Gastrocnemius medialis (tissue), 4 donors: ENCODE measurements at regions not wholly inside any gene's neighbourhood (a gene's known extent, or its start where the extent isn't known, plus 50 kb on each side); places are given as distances from the start of the nearest gene placed in this dataset.

Source experiments
- ATAC-seq, 2 donors: fragments of 150-250 bp; one replicate each; pipeline ENCODE4 v1.9.1; 2016
- DNase-seq, 2 donors: peaks; one replicate each; pipeline ENCODE4 v3.0.0-alpha.2; 2019
- H3K27ac ChIP-seq, 4 donors: fragments of 200-600 bp; sonication (generic); 1 replicate in 1 of 4; 2 replicates in 3 of 4; pipeline ENCODE4 v1.5.1; 2016 to 2018; ENCODE audit warnings: mild to moderate bottlenecking in 2 of 4, moderate library complexity in 1 of 4
- H3K27me3 ChIP-seq, 3 donors: fragments of 200-600 bp; sonication (generic) in 2 of 3; 1 replicate in 1 of 3; 2 replicates in 2 of 3; pipeline versions ENCODE4 v1.5.1 to v1.6.0; 2016 to 2019; ENCODE audit warnings: mild to moderate bottlenecking in 1 of 3, moderate library complexity in 1 of 3
- H3K36me3 ChIP-seq, 2 donors: fragments of 200-600 bp; sonication (generic) in 1 of 2; one replicate each; pipeline ENCODE4 v1.5.1; 2017 to 2018
- H3K4me1 ChIP-seq, 2 donors: fragments of 200-600 bp; sonication (generic) in 1 of 2; one replicate each; pipeline ENCODE4 v1.5.1; 2016 to 2017; ENCODE audit warnings: mild to moderate bottlenecking in 2 of 2
- H3K4me3 ChIP-seq, 4 donors: fragments of 200-600 bp; sonication (generic) in 3 of 4; 1 replicate in 1 of 4; 2 replicates in 3 of 4; pipeline ENCODE4 v1.5.1; 2016 to 2019; ENCODE audit warnings: mild to moderate bottlenecking in 2 of 4
- H3K9me3 ChIP-seq, 3 donors: fragments of 200-600 bp; sonication (generic) in 2 of 3; 1 replicate in 1 of 3; 2 replicates in 2 of 3; pipeline ENCODE4 v1.5.1; 2016 to 2019
- POLR2A ChIP-seq, 2 donors: fragments of 450-650 bp; IDR thresholded peaks; one replicate each; pipeline ENCODE4 v1.6.1; 2017; ENCODE audit warnings: antibody characterized with exemption in 2 of 2, mild to moderate bottlenecking in 2 of 2, moderate library complexity in 2 of 2
- in situ Hi-C, 4 donors: fragments of 200-750 bp; cut with MboI; loops; one replicate each; pipeline versions ENCODE4 v1.15.0 to v1.8.0; 2017; ENCODE audit warnings: low sequenced_read_pairs in 4 of 4
- intact Hi-C: fragments of 100-400 bp; cut with DNase I; formaldehyde crosslinking; loops from one replicate; pipeline ENCODE4 v1.15.1; 2023; ENCODE audit warnings: low total_unique reads
- TF ChIP-seq, protein P1 (sequence below), 5 experiments: fragments of 450-650 bp in 3 of 5; fragments of 200-600 bp in 2 of 5; sonication (generic) in 2 of 5; IDR thresholded peaks in 4 of 5; conservative IDR thresholded peaks in 1 of 5; 1 replicate in 4 of 5; 2 replicates in 1 of 5; pipeline ENCODE4 v1.5.1; 2016 to 2019; ENCODE audit warnings: antibody characterized with exemption in 5 of 5, mild to moderate bottlenecking in 3 of 5, moderate library complexity in 3 of 5

DNA sequence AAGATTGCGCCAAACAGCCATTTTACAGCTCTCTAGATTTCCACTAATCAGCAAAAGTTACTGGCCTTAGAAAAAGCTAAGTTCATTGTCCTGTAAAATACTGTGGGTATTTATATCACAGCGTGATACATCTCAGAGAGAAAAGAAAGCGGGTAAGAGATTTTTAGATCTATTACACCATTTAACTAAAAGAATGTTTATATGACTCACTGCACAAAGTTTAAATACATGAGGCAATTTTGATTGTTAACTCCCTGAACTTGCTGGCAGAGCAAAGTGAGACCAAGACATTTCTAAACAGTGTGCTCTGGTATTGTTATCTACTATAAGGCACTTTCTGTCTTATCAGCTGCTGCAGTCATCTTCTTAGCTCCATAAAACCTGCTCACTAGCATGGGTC lies 314.3 kb downstream of the EPHA7 start:
- Histone ChIP-seq H3K4me3 (no peak overlapping the region), H3K27me3 (no peaks in the 10 kb centered on the region), H3K27ac (no peak overlapping the region), H3K36me3 (no peaks in the 10 kb centered on the region), H3K4me1 (no peaks in the 10 kb centered on the region), H3K9me3 (no peaks in the 10 kb centered on the region)
- TF ChIP-seq, protein P1, sequence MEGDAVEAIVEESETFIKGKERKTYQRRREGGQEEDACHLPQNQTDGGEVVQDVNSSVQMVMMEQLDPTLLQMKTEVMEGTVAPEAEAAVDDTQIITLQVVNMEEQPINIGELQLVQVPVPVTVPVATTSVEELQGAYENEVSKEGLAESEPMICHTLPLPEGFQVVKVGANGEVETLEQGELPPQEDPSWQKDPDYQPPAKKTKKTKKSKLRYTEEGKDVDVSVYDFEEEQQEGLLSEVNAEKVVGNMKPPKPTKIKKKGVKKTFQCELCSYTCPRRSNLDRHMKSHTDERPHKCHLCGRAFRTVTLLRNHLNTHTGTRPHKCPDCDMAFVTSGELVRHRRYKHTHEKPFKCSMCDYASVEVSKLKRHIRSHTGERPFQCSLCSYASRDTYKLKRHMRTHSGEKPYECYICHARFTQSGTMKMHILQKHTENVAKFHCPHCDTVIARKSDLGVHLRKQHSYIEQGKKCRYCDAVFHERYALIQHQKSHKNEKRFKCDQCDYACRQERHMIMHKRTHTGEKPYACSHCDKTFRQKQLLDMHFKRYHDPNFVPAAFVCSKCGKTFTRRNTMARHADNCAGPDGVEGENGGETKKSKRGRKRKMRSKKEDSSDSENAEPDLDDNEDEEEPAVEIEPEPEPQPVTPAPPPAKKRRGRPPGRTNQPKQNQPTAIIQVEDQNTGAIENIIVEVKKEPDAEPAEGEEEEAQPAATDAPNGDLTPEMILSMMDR (IDR thresholded peaks at IDR 0.05 in 4 of 5, conservative IDR thresholded peaks at IDR 0.05 in 1 of 5): no peak
- TF ChIP-seq POLR2A (IDR thresholded peaks at IDR 0.05): no peak
- intact Hi-C loops (no loop called here), in situ Hi-C loops (no loop called here)
- ATAC-seq: no peak
- no peak for DNase-seq

DNA sequence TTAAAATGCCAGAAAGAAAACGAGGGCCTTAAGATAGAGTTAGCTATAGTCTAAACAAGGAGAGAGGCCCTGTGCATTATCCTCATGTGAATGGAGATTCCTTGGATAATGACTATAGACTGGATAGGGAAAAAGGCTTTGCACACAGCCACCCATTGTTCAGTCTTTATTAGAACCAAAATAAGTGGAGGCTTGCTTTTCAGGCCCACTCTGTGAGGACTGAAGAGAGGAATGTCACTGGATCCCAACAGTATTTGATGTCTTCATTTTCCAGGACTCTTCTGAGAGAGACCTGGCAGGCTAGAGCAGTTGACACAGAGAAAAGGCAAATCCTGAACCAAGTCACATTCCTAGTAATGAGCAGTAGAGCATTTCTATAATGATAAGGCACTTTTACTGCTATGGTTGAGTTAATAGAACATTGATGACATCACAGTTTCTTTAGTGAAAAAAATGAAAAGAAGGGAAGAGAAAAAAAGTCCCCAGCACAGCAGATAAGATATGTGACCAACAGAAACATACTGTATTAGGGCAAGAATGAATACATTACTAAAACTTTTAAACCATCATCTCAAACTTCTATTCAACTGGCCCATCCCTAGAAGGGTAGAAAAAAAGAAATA lies 315.1 kb downstream of the EPHA7 start:
- in situ Hi-C loops (no loop called here), intact Hi-C loops (no loop called here)
- no peaks in the 10 kb centered on the region for H3K4me1 ChIP-seq
- DNase-seq (no peak), ATAC-seq (no peak)
- H3K36me3 ChIP-seq: no peaks in the 10 kb centered on the region
- no peaks in the 10 kb centered on the region for H3K9me3 ChIP-seq
- H3K4me3 ChIP-seq: no peak overlapping the region
- H3K27me3 ChIP-seq: no peaks in the 10 kb centered on the region
- no peak overlapping the region for H3K27ac ChIP-seq
- no peak for TF ChIP-seq POLR2A (IDR thresholded peaks at IDR 0.05)
- TF ChIP-seq, protein P1 (IDR thresholded peaks at IDR 0.05 in 4 of 5, conservative IDR thresholded peaks at IDR 0.05 in 1 of 5): no peak

DNA sequence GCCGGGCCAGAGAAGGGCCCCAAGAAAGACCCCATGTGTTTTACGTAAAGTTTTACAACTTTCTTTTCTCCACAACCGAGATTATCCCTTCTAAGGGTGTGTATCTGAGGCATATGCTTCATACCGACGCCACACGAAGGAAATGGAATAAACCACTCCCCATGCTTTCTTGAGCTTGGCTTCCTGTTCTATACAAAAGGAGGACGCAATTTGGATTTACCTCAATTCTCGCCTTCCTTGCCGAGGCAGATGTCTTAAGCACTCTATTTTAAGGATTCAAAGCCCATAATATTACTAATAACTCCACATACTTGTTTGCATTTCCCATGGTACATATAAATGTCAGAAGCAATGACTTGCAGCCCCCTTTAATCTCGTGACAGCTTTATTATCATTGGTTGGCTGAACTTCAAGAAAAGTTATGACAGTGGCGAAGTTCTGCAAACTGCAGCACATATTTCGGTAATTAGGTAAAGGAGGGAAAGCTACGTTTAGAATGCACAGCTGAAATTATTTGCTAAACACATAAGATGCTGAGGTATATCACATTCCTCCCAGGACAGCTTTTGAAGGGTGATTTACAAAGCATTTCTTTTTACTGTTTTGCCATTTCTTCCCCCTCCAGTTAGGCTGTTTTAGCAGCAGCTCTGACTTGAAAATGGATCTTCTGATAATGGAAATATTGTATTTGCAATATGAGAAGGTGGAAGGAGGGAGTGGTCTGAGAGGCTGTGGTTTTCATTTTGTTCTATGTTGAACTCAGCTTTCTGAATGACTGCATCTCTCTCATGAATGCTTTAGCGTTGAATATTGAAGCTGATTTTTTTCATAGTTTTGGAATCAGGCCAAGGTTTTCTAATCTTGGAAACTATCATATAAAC lies 330.5 kb downstream of the EPHA7 start:
- no peak for TF ChIP-seq POLR2A (IDR thresholded peaks at IDR 0.05)
- TF ChIP-seq, protein P1 (IDR thresholded peaks at IDR 0.05 in 4 of 5, conservative IDR thresholded peaks at IDR 0.05 in 1 of 5): no peak
- H3K36me3 ChIP-seq: no peaks in the 10 kb centered on the region
- ATAC-seq (no peak), DNase-seq (no peak)
- no peaks in the 10 kb centered on the region for H3K27me3 ChIP-seq
- no peaks in the 10 kb centered on the region for H3K4me1 ChIP-seq
- no peaks in the 10 kb centered on the region for H3K9me3 ChIP-seq
- no peak overlapping the region for H3K27ac ChIP-seq
- in situ Hi-C loops: no loop called here
- peak overlapping the region in 3 of 4 donors; percentile 5 to 19 (median 13) for H3K4me3 ChIP-seq
- intact Hi-C loops: no loop called here

DNA sequence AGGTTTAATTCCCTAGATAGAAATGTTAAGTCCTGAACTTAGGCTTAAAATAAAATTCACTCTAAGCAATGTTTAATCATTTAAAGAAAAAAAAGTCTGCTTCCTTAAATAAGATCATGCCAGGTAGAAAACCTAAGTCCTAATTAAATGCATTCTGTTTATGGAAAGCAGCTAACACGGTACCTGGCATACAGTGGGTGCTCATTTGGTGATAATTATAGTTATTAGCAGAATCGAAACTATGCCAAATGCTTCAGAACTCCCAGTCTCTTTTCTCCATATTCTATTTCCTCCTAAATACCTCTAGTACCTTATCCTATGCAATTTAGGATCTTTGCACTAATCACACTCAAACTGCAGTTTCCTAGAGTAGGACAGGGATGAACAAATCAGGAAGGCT lies 331.8 kb downstream of the EPHA7 start:
- Histone ChIP-seq H3K9me3 (no peaks in the 10 kb centered on the region), H3K4me1 (no peaks in the 10 kb centered on the region), H3K4me3 (no peak overlapping the region), H3K36me3 (no peaks in the 10 kb centered on the region), H3K27ac (no peak overlapping the region), H3K27me3 (no peaks in the 10 kb centered on the region)
- in situ Hi-C loops (no loop called here), intact Hi-C loops (no loop called here)
- ATAC-seq (no peak), DNase-seq (no peak)
- no peak for TF ChIP-seq POLR2A (IDR thresholded peaks at IDR 0.05)
- TF ChIP-seq, protein P1 (IDR thresholded peaks at IDR 0.05 in 4 of 5, conservative IDR thresholded peaks at IDR 0.05 in 1 of 5): no peak
